ENCODE measurements at regions not wholly inside any gene's neighbourhood (a gene's known extent, or its start where the extent isn't known, plus 50 kb on each side); places are given as distances from the start of the nearest gene placed in this dataset.
"Not testable (repeated sequence)": the region's sequence is repeated elsewhere in the genome, so short reads cannot be mapped to it uniquely, and the experiment has no call there.

DNA sequence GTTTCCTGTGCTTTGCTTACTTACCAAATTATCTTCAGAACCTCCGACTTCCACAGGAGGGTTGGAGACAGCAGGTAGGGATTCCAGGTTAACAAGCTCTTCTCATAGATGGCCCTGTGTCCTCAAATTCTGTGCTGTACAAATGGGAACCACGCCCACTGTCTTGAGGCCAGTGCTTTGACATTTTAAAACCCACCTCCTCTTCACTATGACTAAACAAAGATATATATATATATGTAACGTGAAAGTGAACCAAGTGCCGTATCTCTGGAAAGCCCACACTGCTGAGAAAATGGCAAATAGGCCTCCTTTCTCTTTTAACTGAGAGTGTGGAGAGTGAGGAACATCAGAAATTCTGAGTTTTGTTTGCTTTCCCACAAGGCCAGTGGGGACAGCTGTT lies 99.6 kb downstream of the ZBTB18 start:
- Histone ChIP-seq H3K27me3 (no peaks in the 10 kb centered on the region), H3K27ac (no peak overlapping the region), H3K4me3 (no peak overlapping the region), H3K36me3 (no peaks in the 10 kb centered on the region), H3K9me3 (no peaks in the 10 kb centered on the region), H3K4me1 (no peaks in the 10 kb centered on the region)
- DNase-seq (ENCODE audit: low spot score in 2 of 2) = no peak
- intact Hi-C loops (cut with DNase I) = no loop called here
- TF ChIP-seq, protein P1, sequence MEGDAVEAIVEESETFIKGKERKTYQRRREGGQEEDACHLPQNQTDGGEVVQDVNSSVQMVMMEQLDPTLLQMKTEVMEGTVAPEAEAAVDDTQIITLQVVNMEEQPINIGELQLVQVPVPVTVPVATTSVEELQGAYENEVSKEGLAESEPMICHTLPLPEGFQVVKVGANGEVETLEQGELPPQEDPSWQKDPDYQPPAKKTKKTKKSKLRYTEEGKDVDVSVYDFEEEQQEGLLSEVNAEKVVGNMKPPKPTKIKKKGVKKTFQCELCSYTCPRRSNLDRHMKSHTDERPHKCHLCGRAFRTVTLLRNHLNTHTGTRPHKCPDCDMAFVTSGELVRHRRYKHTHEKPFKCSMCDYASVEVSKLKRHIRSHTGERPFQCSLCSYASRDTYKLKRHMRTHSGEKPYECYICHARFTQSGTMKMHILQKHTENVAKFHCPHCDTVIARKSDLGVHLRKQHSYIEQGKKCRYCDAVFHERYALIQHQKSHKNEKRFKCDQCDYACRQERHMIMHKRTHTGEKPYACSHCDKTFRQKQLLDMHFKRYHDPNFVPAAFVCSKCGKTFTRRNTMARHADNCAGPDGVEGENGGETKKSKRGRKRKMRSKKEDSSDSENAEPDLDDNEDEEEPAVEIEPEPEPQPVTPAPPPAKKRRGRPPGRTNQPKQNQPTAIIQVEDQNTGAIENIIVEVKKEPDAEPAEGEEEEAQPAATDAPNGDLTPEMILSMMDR (IDR thresholded peaks at IDR 0.05) = no peak

DNA sequence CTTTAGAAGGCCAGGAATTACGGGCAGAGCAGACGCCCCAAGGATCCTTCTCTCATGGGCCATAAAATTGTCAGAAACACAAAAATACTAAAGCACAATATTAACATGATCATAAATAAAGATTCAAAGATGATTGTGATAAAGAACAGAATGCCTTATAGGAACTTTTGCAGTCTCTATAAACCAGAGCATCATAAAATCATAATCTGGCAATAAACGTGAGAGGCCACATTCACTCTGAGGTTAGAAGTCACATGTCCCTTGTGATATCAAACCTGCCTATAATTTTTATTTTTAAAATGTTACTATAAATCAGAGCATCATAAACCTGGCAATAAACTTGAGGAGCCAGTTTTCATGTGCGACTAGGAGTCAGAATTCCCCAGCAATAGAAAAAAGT lies 100.5 kb downstream of the ZBTB18 start:
- Histone ChIP-seq H3K27ac (no peak overlapping the region), H3K4me3 (no peak overlapping the region), H3K27me3 (no peaks in the 10 kb centered on the region), H3K9me3 (no peaks in the 10 kb centered on the region), H3K36me3 (no peaks in the 10 kb centered on the region), H3K4me1 (no peaks in the 10 kb centered on the region)
- no peak for DNase-seq (ENCODE audit: low spot score in 2 of 2)
- intact Hi-C loops (cut with DNase I) = no loop called here
- TF ChIP-seq, protein P1 (IDR thresholded peaks at IDR 0.05) = no peak

DNA sequence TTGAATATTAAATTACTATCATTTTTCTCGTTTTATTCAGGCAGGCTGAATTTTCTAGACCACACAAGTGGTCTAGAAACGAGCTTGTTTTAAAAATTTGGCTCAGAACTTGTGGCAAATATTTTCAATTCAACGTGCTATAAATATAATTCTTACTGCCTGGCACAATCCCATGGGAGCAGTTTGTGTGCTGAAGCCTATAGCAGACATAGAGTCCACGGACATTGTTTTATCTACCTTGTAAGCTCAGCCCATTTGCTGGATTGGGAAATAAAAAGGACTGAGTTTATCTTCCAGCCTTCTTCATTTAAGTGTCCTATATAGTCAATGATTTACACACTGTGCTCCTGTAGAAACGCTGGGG lies 103.4 kb downstream of the ZBTB18 start:
- no peaks in the 10 kb centered on the region for H3K27me3 ChIP-seq
- TF ChIP-seq, protein P1 (IDR thresholded peaks at IDR 0.05) = no peak
- no peak overlapping the region for H3K27ac ChIP-seq
- intact Hi-C loops (cut with DNase I) = no loop called here
- no peak for DNase-seq (ENCODE audit: low spot score in 2 of 2)
- H3K4me3 ChIP-seq = no peak overlapping the region
- no peaks in the 10 kb centered on the region for H3K36me3 ChIP-seq
- H3K4me1 ChIP-seq = no peaks in the 10 kb centered on the region
- H3K9me3 ChIP-seq = no peaks in the 10 kb centered on the region

DNA sequence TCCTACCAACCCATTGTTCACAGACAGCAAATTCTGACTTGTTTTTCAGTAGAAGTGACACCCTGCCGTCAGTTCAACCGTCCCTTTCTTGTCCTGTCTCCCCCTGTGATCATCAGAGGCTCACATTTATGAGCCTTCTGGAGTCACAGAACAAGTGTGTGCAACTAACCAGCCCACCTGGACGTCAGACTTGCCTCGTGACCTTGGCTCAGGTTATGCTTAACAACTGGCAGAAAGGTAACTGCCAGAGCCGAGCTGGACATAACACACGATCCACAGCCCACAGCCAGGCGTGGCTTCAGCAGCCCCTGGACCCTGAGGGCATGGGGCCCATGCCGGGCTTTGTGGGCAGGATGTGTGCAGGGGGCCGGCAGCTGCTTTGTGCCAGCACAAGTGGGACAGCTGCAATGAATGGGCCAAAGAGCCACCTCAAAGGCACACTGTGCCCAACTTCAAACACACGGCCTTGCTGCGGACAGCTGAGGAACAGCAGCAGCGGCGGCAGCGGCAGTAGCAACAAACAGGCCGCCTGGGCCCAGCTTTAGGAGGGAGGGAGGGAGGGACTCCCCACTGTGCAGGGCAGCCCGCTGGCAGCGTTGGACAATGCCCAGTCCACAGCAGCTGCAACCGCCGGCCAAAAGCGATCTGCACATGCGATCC lies 103.9 kb downstream of the ZBTB18 start:
- intact Hi-C loops (cut with DNase I) = no loop called here
- no peaks in the 10 kb centered on the region for H3K27me3 ChIP-seq
- H3K4me1 ChIP-seq = no peaks in the 10 kb centered on the region
- no peaks in the 10 kb centered on the region for H3K9me3 ChIP-seq
- no peak for DNase-seq (ENCODE audit: low spot score in 2 of 2)
- no peak overlapping the region for H3K4me3 ChIP-seq
- TF ChIP-seq, protein P1 (IDR thresholded peaks at IDR 0.05) = no peak
- no peak overlapping the region for H3K27ac ChIP-seq
- no peaks in the 10 kb centered on the region for H3K36me3 ChIP-seq

DNA sequence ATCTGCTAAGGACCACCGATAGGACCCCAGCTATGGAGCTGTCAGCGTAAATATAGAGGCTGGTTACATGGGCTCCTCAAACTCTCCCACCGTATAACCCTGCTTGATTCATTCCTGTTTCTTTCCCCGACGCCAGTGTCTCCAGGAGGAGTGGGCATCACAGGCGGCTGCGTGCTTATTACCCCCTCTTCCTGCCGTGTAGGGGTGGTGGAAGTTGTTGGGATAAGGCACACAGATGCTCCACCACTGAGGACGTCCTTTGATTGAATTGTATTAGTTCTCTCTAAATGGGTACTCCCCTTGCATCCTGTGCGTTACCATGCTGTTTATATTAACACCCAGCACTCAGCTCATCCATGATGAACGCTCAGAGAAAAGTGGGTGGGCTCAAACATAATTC lies 104.6 kb downstream of the ZBTB18 start:
- TF ChIP-seq, protein P1 (IDR thresholded peaks at IDR 0.05) = no peak

DNA sequence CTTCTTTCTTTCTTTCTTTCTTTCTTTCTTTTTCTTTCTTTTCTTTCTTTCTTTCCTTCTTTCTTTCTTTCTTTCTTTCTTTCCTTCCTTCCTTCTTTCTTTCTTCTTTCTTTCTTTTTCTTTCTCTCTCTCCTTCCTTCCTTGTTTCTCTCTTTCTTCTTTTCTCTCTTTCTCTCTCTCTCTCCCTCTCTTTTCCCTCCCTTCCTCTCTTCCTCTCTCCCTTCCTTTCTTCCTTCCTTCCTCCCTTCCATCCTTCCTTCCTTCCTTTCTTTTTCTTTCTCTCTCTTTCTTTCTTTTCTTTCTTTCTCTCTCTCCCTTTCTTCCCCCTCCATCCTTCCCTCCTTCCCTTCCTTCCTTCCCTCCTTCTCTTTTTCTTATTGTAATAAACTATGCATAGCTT lies 105.5 kb downstream of the ZBTB18 start:
- H3K4me1 ChIP-seq; H3K36me3 ChIP-seq; H3K27me3 ChIP-seq; intact Hi-C loops (cut with DNase I); H3K9me3 ChIP-seq; H3K27ac ChIP-seq; DNase-seq (ENCODE audit: low spot score in 2 of 2); H3K4me3 ChIP-seq: not testable (repeated sequence)

More for the DNA sequence above, 104.6 kb downstream of the ZBTB18 start:
- intact Hi-C loops (cut with DNase I) = no loop called here
- Histone ChIP-seq H3K27me3 (no peaks in the 10 kb centered on the region), H3K4me3 (no peak overlapping the region), H3K27ac (no peak overlapping the region), H3K9me3 (no peaks in the 10 kb centered on the region), H3K36me3 (no peaks in the 10 kb centered on the region), H3K4me1 (no peaks in the 10 kb centered on the region)
- DNase-seq (ENCODE audit: low spot score in 2 of 2) = no peak
